ENCODE measurements at regions not wholly inside any gene's neighbourhood (a gene's known extent, or its start where the extent isn't known, plus 50 kb on each side); places are given as distances from the start of the nearest gene placed in this dataset.

DNA sequence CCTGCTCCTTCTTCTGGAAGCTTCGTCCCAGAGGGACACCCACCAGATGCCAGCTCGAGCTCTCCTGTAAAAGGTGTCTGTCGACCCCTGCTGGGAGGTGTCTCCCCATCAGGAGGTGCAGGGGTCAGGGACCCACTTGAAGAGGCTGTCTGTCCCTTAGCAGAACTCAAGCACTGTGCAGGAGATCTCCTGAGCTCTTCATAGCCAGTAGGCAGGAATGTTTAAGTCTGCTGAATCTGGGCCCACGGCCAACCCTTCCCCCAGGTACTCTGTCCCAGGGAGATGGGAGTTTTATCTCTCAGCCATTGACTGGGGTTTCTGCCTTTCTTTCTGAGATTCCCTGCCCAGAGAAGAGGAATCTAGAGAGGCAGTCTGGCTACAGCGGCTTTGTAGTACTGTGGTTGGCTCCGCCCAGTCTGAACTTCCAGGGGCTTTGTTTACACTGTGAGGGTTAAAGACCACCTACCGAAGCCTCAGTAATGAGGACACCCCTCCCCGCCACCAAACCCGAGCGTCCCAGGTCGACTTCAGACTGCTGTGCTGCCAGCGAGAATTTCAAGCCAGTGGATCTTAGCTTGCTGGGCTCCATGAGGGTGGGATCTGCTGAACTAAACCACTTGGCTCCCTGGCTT, 1383.0 kb upstream of the TENM3 start:
- H3K9me3 ChIP-seq: peaks cover 0 to 4% of the 10 kb centered on the region in 2 donors
- ATAC-seq (no peak), DNase-seq (no peak)
- TF ChIP-seq, protein P1, sequence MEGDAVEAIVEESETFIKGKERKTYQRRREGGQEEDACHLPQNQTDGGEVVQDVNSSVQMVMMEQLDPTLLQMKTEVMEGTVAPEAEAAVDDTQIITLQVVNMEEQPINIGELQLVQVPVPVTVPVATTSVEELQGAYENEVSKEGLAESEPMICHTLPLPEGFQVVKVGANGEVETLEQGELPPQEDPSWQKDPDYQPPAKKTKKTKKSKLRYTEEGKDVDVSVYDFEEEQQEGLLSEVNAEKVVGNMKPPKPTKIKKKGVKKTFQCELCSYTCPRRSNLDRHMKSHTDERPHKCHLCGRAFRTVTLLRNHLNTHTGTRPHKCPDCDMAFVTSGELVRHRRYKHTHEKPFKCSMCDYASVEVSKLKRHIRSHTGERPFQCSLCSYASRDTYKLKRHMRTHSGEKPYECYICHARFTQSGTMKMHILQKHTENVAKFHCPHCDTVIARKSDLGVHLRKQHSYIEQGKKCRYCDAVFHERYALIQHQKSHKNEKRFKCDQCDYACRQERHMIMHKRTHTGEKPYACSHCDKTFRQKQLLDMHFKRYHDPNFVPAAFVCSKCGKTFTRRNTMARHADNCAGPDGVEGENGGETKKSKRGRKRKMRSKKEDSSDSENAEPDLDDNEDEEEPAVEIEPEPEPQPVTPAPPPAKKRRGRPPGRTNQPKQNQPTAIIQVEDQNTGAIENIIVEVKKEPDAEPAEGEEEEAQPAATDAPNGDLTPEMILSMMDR (IDR thresholded peaks at IDR 0.05): no peak
- H3K4me3 ChIP-seq: no peak overlapping the region
- intact Hi-C loops (cut with DNase I): no loop called here
- no peak overlapping the region for H3K27ac ChIP-seq
- H3K36me3 ChIP-seq: no peaks in the 10 kb centered on the region
- H3K4me1 ChIP-seq: no peaks in the 10 kb centered on the region
- H3K27me3 ChIP-seq: no peaks in the 10 kb centered on the region

DNA sequence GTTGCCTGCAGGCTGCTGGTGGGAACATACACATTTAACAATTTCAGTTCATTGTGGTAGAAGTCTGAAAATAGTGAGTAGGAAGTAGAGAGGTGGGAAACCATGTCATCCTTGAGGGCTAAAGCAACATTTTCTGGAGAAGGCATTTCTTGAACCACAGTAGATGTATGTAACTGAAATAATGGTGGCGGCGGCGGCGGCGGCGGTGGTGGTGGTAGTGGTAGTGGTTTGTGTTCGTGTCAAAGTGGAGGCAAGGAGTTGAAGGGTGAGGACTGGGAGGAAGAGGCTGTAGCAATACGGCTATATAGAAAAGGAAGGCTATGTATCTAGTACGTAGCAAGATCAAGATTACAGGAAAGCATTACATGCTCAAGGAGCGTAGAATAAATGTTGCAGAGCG, 1381.6 kb upstream of the TENM3 start:
- no peaks in the 10 kb centered on the region for H3K27me3 ChIP-seq
- H3K36me3 ChIP-seq: no peaks in the 10 kb centered on the region
- no peak overlapping the region for H3K27ac ChIP-seq
- peaks cover 0 to 15% of the 10 kb centered on the region in 2 donors for H3K9me3 ChIP-seq
- ATAC-seq: no peak
- TF ChIP-seq, protein P1 (IDR thresholded peaks at IDR 0.05): no peak
- no peak overlapping the region for H3K4me3 ChIP-seq
- H3K4me1 ChIP-seq: no peaks in the 10 kb centered on the region
- intact Hi-C loops (cut with DNase I): no loop called here
- DNase-seq: no peak

GRCh38 chr4:180866933-180867643, 1376.1 kb upstream of the TENM3 start:
- no peak for DNase-seq
- peaks cover 0 to 20% of the 10 kb centered on the region in 2 donors for H3K9me3 ChIP-seq

DNA sequence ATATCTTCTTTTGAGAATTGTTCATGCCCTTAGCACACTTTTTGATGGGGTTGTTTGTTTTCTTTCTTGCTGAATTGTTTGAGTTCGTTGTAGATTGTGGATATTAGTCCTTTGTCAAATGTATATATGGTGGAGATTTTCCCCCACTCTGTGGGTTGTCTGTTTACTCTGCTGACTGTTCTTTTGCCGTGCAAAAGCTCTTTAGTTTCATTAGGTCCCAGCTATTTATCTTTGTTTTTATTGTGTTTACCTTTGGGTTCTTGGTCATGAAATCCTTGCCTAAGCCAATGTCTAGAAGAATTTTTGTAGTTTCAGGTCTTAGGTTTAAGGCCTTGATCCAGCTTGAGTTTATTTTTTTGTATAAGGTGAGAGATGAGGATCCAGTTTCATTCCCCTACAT, 1372.6 kb upstream of the TENM3 start:
- intact Hi-C loops (cut with DNase I): no loop called here
- ATAC-seq: no peak
- TF ChIP-seq, protein P1 (IDR thresholded peaks at IDR 0.05): no peak

More at GRCh38 chr4:180866933-180867643, 1376.1 kb upstream of the TENM3 start:
- Histone ChIP-seq H3K4me1 (no peaks in the 10 kb centered on the region), H3K36me3 (no peaks in the 10 kb centered on the region), H3K27me3 (no peaks in the 10 kb centered on the region), H3K4me3 (no peak overlapping the region), H3K27ac (no peak overlapping the region)
- no peak for ATAC-seq
- TF ChIP-seq, protein P1 (IDR thresholded peaks at IDR 0.05): no peak
- intact Hi-C loops (cut with DNase I): no loop called here

GRCh38 chr4:180898305-180898704, 1344.9 kb upstream of the TENM3 start:
- no peak for ATAC-seq
- intact Hi-C loops (cut with DNase I): no loop called here

More for the DNA sequence above, 1372.6 kb upstream of the TENM3 start:
- Histone ChIP-seq H3K27me3 (no peaks in the 10 kb centered on the region), H3K9me3 (peaks cover 0 to 22% of the 10 kb centered on the region in 2 donors), H3K4me3 (no peak overlapping the region), H3K36me3 (no peaks in the 10 kb centered on the region), H3K27ac (no peak overlapping the region), H3K4me1 (no peaks in the 10 kb centered on the region)
- no peak for DNase-seq

More at GRCh38 chr4:180898305-180898704, 1344.9 kb upstream of the TENM3 start:
- Histone ChIP-seq H3K36me3 (no peaks in the 10 kb centered on the region), H3K4me3 (no peak overlapping the region), H3K4me1 (no peaks in the 10 kb centered on the region), H3K27ac (no peak overlapping the region), H3K27me3 (no peaks in the 10 kb centered on the region), H3K9me3 (peaks cover 0 to 14% of the 10 kb centered on the region in 2 donors)
- DNase-seq: no peak
- TF ChIP-seq, protein P1 (IDR thresholded peaks at IDR 0.05): no peak
